ENCODE measurements at regions not wholly inside any gene's neighbourhood (a gene's known extent, or its start where the extent isn't known, plus 50 kb on each side); places are given as distances from the start of the nearest gene placed in this dataset.
"Not testable (repeated sequence)": the region's sequence is repeated elsewhere in the genome, so short reads cannot be mapped to it uniquely, and the experiment has no call there.

DNA sequence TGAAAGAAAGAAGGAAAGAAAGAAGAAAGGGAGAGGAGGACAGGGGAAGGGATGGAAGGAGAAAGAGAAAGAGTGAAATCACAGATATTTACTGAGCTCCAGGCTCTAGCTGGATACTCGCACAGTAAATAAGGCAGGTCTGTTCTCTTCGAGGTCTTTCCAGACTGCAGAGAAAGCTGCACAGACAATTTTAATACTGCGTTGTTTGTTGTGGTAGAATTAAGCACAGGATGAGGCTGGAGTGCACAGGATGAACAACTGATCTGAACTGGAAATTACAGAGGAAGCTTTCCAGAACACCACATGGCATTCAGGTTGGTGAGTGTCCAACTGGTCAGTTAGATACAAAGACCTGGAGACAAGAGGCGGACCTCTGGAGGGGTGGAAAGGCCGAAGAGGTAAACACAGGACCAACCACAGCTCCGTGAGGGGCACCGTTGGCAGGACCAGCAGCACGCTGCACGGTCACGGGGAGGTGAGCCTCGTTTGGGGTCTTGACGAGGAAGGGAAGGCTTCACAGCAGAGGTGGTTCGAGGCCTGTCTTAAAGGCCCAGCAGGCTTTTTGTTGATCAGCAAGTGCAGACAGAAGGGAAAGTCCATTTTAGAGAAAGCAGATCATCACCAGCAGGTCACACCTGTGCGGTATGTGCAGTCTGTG lies 121.7 kb downstream of the ATP6V0E2 start:
- DNase-seq: not testable (repeated sequence)

DNA sequence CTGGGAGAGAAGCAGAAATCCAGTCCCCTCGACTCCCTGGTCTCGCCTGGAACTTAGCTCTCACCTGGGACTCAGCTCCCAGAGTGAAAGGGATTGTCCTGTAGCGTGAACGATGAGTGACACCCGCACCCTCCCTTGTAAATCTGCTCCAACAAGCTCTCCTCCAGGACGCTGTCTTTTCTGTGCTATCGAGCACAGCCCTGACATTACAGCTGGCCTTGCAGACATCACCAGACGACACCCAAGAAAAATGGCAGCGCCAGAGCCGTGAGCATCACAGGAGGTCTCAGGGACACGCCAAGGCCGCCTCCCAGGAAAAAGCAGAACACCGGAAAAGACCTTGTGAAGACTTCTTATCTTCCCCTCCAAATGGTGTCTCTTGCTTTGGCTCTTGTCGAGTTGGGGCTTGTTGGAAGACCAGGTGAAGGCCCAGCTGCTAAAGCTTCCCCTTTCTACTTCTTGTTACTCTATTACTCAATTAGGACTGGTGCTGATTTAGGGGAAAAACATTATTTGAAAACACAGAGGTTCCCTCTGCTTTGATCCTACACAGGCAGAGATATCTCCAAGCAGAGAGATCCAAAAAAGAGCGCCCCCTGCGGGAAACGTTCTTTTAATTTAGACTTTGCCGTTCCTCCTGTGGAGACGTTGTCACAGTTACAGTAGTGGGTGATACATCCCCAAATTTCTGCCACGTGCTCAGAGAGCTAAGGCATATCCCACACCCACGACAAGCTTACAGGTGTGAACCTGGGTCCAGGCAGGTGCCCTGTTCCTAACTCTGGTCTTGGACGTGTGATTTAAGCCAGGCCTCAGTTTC lies 127.2 kb downstream of the ATP6V0E2 start:
- DNase-seq: not testable (repeated sequence)

DNA sequence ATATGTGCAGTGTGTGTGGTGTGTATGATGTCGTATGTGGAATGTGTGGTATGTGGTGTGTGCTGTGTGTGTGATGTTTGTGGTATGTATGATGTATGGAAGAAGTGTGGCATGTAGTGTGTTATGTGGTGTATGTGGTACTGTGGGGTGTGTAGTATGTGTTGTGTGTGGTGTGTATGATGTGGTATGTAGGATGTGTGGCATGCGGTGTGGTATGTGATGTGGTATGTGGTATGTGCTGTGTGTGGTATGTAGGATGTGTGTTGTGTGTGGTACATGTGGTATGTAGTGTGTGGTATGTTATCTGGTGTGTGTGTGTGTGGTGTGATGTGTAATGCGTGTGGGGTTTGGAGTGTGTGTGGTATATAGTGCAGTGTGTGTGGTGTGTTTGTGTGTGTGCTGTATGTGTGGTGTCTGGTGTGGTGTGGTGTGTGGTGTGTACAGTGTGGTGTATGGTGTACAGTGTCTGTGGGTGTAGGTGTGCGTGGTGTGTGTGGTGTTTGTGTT lies 129.6 kb downstream of the ATP6V0E2 start:
- DNase-seq: no peak

GRCh38 chr7:150003973-150004372 lies 130.2 kb downstream of the ATP6V0E2 start:
- DNase-seq: not testable (repeated sequence)

DNA sequence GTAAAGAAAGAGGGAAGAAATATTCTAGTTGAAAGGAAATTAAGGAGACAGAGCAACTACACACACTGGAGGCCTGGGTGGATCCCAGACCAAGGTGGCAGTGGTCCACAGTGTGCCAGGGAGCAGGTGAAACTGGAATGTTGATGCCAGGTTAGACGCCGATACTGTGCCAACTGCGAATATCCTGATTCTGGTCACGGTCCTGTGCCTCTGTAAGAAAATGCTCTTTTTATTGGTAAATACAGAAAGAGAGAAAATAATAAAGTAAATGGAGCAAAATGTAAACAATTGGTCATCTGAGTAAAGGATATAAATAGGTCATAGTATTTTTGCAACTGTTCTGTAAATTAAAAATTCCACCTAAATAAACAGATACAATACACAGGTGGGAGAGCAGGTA lies 131.1 kb downstream of the ATP6V0E2 start:
- not testable (repeated sequence) for DNase-seq

DNA sequence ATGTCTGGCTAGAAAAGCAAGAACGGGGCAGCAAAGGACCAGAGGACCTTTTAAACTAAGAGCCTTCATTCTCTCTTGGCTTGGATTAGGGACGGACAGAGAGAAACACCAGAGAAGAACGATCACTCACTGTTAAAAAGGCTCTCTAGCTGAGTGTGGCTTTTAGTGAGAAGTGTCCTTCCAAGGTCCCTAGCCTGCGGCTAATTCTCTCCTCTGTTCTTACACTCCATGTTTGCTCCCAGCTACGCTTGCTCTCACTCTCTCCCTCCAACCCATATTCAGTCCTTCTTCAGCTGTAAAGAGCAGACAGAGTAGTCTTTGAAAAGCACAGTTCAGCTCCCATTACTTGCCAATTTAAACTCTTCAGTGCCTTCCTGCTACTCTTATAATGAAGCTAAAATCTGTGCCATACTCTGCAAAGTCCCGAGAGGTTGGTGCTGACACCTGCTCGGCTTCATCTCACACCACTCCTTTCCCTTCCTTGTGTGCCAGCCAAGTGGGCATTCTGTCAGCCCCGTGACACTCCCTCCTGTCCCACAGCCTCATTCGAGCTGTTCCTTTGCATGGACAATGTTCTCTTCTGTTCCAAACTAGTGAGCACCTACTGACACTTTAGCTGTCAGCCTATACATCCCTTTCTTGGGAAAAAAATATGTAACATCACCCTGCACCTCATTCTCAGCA lies 136.0 kb downstream of the ATP6V0E2 start:
- DNase-seq: not testable (repeated sequence)

GRCh38 chr7:150016651-150017189 lies 143.0 kb downstream of the ATP6V0E2 start:
- not testable (repeated sequence) for DNase-seq

GRCh38 chr7:150020210-150020609 lies 146.4 kb downstream of the ATP6V0E2 start:
- DNase-seq: not testable (repeated sequence)

DNA sequence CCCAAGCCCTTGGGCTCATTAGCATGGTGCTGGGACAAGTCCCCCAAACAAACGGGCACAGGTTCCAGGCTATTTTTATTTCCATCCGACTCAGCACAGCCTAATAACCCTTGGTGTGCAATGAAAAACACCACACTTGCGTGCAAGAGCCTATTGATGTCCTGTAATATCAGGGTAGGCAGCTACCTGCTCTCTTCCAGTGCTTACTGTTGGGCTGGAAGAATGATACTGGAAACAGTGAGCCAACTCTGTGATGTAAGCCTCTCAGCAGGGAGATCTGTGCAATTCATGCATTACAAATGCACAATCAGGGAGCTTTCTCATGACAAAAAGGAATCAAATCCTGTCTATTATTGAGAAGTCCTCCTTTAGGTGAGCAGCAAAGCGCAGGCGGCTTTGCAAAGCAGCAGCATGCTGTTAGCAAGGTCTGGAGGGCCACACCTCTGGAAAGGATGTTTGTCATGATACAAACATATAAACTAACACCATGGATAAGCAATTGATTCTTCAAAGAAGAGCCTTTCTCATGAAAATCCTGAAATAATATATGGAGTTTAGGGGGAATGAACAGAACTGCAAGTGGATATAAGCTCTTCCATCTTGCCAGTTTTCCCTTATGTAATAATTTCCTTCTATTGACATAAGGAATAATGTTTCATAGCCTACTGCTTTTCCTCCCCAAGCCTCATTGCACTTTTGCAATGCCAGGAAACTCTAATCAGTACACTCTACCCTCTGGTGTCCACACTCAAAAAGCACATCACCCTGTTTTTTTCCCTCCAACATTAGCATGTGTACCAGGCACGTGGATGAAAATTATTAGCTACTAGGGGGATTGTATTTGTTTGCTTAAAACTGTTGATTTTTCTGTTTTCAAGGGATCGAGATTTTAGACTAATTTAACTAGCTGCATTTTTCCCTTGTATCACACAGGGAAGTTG lies 151.1 kb downstream of the ATP6V0E2 start:
- not testable (repeated sequence) for DNase-seq

- not testable (repeated sequence) for DNase-seq
Observed at GRCh38 chr7:150025802-150026201, 152.0 kb downstream of the ATP6V0E2 start.

GRCh38 chr7:150028344-150029012 lies 154.7 kb downstream of the ATP6V0E2 start:
- DNase-seq: not testable (repeated sequence)

GRCh38 chr7:150029013-150029389 lies 155.2 kb downstream of the ATP6V0E2 start:
- DNase-seq: not testable (repeated sequence)

DNA sequence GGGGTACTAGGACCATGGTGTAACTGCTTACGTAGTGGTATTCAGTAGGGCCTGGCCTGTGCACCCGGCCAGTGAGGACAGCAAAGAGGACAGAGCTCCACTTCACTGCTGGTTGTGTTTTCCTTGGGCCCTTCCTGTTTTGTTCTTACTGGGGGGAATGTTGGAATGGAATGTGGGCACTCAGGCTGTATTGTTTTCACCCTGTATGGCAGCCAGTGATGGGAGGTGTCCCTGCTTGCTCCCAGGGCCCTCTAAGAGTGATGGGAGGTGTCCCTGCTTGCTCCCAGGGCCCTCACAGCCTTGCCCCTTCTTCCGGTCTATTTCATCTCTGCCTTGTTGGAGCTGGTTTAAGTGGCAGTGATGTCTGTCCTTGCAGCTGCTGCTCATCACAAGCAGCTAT lies 158.0 kb downstream of the ATP6V0E2 start:
- DNase-seq: not testable (repeated sequence)

- not testable (repeated sequence) for DNase-seq
Observed at GRCh38 chr7:150033711-150034110, 159.9 kb downstream of the ATP6V0E2 start.

- DNase-seq: not testable (repeated sequence)
Observed at GRCh38 chr7:150035769-150036168, 162.0 kb downstream of the ATP6V0E2 start.

DNA sequence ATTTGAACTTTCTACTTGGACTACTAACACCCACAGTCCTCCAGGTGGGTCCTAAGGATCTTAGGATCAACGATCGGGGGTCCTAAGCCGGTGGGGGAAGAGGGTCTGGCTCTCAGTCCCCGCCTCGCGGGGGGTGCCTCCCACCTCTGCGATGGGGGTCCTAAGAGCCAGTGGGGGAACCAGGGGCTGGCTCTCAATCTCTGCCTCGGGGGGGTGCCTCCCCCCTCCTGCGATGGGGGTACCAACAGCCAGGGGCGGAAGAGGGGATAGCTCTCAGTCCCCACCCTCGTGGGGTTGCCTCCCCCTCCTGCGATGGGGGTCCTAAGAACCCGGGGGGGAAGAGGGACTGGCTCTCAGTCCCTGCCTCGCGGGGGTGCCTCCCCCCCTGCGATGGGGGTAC lies 165.3 kb downstream of the ATP6V0E2 start:
- not testable (repeated sequence) for DNase-seq

DNA sequence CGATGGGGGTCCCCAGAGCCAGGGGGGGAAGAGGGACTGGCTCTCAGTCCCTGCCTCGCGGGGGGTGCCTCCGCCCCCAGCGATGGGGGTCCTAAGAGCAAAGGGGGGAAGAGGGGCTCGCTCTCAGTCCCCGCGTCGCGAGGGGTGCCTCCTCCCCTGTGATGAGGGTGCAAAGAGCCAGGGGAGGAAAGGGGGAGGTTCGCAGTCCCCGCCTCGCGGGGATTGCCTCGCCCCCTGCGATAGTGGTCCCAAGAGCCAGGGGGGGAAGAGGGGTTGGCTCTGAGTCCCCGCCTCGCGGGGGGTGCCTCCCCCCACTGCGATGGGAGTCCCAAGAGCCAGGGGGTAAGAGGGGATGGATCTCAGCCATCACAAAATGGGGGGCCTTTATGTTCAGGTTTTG lies 168.5 kb downstream of the ATP6V0E2 start:
- DNase-seq: not testable (repeated sequence)

- not testable (repeated sequence) for DNase-seq
Observed at GRCh38 chr7:150044771-150045170, 171.0 kb downstream of the ATP6V0E2 start.

DNA sequence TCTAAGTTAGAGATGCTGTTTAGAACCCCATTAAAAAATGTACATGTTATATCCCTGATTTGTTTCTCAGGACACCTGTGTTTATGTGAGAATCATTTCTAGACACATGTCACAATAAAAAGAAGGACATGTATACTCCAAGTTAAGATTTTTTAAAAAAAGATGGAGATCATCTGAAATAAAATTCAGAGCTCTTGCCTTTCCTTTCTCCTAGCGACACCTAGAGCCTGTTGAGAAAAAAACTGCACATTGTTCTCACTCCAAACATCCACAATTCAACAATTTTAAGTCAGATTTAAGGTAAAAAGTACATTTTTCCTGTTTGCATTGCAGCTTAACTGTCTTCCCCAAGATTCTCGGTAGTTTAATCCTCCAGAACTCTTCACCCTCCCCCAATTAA lies 171.8 kb downstream of the ATP6V0E2 start:
- DNase-seq: not testable (repeated sequence)

DNA sequence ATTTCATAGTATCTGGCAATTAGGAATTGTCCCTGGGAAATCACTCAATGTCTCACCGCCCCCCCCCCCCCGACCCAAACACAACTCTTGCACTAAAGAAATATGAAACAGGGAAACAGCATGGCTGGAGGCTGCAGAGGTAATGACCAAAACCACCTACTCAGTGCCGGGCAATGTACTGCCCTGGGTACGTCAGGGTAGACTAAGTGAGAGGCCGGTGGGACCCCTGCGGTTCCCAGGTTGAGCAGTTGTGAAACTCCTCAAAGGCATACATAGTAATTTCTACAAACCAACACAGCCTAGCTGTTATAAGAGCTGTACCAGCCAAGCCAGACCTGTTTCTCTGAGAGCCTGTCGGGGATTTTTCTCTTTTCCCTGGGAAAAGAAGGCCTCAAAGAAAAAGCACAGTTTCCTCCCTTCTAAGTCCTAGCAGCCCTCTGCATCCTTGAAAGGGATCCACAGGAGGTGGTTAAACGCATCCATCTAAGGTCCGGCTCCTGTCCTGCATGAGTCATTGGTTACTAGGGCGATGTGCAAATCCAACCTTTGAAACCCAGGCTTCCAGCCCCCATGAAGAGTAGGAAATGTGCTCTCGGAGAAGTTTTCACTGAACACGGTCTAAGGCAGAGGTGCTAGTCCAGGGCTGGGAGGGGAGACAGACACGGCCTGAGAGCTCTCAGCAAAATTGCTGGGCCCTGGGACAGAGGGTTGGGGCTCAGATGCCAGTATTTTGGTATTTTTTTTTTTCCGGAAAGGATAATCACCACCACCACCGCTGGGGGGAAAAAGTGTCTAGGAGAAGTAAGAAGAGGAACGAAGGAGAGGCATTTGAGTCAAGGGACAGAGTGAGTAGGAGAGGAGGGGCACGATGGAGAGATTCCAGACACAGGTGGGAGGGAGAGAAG lies 172.8 kb downstream of the ATP6V0E2 start:
- not testable (repeated sequence) for DNase-seq

Measured in NCI-H2029 treated with DMSO at 0.1 percent for 48 hours (cell line).